ENCODE measurements at regions not wholly inside any gene's neighbourhood (a gene's known extent, or its start where the extent isn't known, plus 50 kb on each side); places are given as distances from the start of the nearest gene placed in this dataset.

DNA sequence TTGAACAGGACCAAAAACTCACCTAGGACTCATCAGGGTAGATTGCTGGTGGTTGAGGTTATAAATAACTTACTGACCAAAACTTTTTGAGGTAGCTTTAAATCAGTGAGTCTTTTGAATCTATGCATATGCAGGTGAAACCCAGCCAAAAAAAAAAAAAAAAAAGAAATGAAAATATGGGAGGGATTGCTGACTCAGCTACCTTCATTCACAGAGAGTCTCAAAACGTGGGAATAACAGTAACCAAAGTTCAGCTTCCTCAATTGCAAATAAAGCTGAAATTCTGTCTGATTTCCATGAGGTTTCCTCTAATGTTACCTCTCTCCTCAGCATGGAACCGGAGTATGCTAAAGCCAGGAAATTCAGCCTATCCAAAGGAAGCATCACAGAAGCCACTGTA lies 95.2 kb upstream of the SEMA6D start:
- TF ChIP-seq CTCF (IDR thresholded peaks at IDR 0.05; ENCODE audit: low read depth, low read length, missing input control) (no peak), YY1 (IDR thresholded peaks at IDR 0.05) (no peak), SP1 (IDR thresholded peaks at IDR 0.05) (no peak), HNF4A (conservative IDR thresholded peaks at IDR 0.05) (no peak), FOXA1 (IDR thresholded peaks at IDR 0.05) (no peak), RXRA (IDR thresholded peaks at IDR 0.05) (no peak)
